GM18907 (cell line): ENCODE measurements at regions not wholly inside any gene's neighbourhood (a gene's known extent, or its start where the extent isn't known, plus 50 kb on each side); places are given as distances from the start of the nearest gene placed in this dataset.
"Not testable (repeated sequence)": the region's sequence is repeated elsewhere in the genome, so short reads cannot be mapped to it uniquely, and the experiment has no call there.

Experiments
- ATAC-seq: cut with Tn5 transposase; IDR thresholded peaks from one replicate; pipeline ENCODE4 v1.9.1; 2021; ENCODE audit warnings: mild to moderate bottlenecking, moderate library complexity; ENCODE audit not compliant: unreplicated experiment

DNA sequence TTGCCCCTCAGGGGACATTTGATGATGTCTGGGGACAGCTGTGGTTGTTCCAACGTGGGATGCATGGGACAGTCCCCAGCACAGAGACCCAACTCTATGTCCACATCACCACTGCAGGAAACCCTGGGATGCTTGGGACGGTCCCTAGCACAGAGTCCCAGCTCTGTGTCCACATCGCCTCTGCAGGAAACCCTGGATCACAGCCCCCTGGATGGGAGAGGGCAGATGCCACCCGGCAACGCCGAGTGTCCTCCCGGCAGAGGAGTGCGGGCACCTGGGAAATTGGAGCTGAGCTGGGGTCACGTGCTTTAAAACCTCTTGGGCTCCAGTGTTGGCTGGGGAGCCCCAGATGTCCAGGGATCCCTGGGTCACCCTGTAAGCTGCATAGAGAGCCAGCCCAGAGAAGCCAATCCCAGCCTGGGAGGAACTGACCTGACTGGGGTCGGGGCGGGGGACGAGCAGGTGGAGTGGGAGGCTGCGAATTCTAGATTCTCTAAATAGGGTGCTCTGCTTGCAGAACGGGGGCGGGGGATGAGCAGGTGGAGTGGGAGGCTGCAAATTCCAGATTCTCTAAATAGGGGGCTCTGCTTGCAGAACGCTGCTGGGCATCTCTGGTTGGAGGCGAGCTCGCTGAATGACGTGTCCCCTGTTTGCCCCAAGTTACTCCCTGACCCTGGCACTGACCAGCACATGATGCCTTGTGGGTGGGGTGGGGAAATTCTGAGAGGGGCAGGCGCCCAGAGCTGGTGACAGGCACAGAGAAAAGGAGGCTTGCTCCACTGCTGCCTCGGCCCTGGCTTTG lies 1197.8 kb downstream of the BRD1 start:
- no peak for ATAC-seq

DNA sequence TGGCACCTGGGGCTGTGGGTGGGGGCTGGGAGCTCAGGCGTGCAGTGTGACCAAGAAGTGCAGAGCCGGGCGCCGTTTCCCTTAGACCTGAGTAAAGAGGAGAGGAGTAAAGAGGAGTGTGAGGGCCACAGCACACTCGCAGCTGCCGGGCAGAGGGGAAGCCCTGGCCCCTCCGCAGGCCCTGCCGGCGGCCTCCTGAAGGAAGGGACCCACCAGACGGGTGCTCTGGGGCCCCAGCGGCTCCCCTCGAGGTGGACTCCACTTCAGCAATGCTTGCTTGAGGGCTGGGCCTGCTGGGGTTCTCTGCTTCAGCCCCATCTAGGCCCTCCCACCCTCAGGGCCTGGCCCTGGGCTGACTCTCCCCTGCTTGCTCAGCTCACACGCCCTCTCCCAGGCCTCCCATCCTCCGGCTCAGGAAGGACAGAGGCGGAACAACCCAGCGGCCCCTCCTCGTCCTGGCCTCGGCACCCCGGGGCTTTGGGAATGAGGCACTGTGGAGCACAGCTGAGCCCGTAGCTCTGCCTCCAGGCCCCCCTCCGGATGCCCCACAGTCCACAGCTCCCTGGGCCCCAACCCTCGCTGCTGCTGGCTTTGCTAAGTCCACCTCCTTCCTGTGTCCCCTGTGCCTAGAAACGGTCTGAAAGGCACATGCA lies 1198.7 kb downstream of the BRD1 start:
- no peak for ATAC-seq

GRCh38 chr22:48627966-48628365 lies 1199.7 kb downstream of the BRD1 start:
- ATAC-seq: no peak

DNA sequence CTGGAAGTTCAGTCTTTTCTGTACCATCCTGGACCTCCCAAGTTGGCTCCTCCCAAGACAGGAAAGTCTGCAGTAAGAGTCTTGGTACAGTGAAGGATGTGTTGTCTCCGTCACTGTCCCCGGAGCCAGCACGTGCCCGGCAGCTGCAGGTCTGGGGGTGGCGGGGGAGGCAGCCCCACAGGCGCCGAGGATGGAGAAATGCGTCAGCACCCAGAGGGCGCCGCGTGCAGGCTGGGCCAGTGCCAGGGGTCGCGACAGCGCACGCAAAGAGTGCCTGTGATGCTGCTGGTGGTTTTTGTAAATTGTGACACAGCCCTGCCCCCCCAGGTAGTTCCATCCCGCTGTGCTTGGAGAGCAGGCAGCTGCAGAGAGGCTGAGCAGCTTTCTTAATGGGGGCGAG lies 1200.5 kb downstream of the BRD1 start:
- no peak for ATAC-seq

DNA sequence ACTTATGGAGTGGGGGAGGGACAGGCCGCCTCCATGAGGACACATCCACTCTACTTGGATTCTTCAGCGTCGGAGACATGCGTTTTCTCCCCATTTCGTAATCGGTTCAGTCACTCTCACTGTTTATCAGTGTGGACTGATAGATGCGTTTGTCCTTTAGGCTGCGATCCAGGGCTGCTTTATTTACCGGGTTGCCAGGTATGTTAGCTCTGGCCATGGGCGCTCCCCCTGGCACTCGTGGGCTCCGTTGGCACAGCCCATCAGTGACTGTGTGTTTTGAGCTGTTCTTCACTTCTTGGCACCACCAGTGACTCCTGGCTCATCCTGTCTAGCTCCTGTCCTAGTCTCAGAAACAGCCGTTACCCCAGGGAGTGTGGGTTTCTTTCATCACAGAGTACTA lies 1203.3 kb downstream of the BRD1 start:
- ATAC-seq: no peak

DNA sequence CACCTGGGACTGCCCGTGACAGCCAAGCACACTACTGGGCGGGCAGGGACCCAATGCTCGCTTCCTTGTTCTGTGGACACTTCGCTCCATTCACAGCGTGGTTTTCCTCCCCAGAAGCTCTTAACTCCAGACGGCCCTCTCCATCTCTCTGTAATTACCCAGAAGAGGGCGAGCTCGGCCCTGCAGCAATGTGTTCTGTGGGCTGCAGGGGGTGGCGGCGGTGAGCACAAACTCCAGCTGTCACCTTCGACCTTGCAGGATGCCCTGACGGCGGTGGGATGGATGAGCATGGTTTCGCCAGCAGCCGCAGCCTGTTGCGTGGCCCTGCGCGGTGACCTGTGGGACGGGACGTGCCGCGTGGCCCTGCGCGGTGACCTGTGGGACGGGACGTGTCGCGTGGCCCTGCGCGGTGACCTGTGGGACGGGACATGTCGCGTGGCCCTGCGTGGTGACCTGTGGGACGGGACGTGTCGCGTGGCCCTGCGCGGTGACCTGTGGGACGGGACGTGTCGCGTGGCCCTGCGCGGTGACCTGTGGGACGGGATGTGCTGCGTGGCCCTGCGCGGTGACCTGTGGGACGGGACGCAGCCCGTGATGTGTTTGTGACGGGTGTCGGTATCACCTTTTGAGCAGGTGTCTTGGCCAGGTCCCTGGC lies 1204.7 kb downstream of the BRD1 start:
- no peak for ATAC-seq

- ATAC-seq: no peak
Observed at GRCh38 chr22:48621085-48621484, 1206.6 kb downstream of the BRD1 start.

- ATAC-seq: not testable (repeated sequence)
Observed at GRCh38 chr22:48620460-48620859, 1207.2 kb downstream of the BRD1 start.

- no peak for ATAC-seq
Observed at GRCh38 chr22:48619721-48620120, 1208.0 kb downstream of the BRD1 start.

GRCh38 chr22:48618326-48618725 lies 1209.3 kb downstream of the BRD1 start:
- ATAC-seq: no peak

DNA sequence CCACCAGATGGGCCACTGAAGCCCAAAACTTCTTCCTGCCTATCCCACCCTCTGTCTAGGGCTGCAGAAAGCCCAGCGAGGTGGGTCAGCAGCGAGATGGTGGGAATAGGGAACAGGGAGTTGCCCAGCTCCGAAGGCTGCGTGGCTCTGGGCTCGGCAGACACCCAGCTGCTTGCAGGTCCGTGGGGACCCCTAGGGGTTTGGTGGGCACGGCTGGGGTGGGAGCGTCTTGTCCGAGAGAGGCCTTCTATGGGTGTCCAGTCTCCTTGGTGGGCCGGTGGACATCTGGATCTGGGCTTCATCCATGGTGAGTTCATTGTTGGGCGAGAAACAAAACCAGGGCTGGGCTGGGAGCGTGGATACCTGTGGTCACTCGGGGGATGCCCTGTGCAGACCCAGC lies 1211.0 kb downstream of the BRD1 start:
- ATAC-seq: no peak

DNA sequence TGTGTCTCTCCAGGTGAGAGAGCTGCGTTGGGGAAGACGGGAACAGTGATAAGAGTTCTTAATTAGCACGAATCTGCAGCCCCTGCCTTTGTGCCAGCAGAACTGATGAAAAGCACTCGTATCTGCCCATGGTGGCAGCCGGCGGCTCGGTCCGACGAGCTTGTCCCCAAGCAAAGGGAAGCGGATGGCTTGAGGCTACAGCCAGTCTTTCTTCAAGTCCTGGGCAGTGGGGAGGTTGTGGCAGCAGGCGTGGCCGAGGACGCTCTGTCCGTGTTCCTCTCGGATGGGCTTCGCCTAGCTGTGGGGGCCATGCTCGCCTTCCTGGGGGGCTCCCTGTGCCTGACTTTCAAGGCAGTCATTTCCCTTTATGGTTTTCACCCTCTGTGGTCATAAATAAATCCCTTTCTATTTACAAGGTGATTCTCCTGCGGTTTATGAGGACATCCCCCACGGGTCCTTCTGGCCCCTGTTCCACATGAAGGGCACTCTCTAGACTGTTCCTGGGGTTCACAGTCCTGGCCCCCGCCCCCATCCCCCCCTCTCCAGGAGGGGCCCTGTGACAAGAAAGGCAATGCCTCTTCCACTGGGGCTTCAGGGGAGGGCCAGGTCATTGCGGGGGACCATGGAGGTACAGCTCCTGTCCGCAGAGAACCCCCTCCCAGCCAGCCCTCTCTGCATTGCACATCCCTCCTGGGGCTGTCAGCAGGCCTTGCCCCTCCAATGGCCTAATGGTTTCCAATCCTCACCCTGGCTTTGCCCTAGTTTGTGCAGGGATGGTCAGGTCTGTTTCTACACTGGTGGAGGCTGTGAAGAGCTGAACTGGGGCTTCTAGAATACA lies 1212.3 kb downstream of the BRD1 start:
- ATAC-seq: no peak

DNA sequence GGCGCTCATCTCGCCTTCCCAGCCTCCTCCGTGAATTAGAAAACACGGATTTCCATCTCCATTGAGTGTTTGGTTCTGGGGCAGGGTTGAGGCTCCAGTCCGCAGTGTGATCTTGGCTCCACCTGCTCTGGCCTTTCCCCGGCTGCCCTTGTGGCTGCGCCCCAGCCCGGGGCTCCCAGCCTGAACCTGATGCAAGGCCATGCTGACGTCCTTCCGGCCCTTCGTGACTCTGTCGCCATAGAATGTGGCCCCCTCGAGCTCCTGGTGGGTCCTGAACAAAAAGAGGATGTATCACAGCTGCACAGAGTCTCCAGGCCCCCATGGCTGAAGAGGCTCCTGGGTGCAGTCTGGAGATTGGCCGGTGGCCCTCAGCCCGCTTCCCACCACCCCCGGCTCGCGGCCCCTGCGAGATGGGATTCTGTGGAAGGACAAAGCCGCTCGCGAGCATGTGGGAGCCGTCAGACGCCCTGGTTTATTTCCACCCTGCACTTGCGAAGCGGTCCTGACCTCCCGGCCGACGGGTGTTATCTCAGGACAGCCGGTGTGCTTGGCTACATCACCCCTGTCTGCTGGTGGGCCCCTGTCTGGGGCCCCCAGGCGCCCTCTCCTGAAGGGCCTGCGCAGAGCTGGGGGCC lies 1214.0 kb downstream of the BRD1 start:
- ATAC-seq: no peak

- ATAC-seq: no peak
Observed at GRCh38 chr22:48612077-48612995, 1215.3 kb downstream of the BRD1 start.

DNA sequence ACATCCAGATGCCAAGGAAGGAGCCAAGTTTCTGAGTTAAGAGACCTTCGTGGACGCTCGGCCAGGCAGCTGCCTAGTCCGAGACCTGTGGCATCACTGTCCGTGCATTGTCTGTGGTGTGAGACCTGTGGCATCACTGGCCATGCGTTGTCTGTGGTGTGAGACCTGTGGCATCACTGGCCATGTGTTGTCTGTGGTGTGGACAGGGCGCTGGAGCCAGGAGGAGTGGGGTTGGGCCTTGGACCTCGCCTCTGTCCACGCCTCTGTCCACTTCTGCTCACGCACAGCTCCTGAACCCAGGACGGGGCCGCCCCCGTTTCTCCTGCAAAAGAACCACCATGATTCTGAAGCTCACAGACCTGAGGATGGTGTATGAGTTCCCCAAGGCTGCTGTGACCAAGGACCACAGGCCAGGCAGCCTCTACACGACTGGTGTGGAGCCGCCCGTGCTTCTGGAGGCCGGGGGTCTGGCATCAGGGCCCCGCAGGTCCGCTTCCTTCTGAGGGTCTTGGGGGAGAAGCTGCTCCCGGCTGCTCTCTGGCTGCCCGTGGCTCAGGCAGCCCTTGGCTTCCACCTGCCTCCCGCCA lies 1218.3 kb downstream of the BRD1 start:
- no peak for ATAC-seq

GRCh38 chr22:48607901-48608662 lies 1219.6 kb downstream of the BRD1 start:
- ATAC-seq: no peak

DNA sequence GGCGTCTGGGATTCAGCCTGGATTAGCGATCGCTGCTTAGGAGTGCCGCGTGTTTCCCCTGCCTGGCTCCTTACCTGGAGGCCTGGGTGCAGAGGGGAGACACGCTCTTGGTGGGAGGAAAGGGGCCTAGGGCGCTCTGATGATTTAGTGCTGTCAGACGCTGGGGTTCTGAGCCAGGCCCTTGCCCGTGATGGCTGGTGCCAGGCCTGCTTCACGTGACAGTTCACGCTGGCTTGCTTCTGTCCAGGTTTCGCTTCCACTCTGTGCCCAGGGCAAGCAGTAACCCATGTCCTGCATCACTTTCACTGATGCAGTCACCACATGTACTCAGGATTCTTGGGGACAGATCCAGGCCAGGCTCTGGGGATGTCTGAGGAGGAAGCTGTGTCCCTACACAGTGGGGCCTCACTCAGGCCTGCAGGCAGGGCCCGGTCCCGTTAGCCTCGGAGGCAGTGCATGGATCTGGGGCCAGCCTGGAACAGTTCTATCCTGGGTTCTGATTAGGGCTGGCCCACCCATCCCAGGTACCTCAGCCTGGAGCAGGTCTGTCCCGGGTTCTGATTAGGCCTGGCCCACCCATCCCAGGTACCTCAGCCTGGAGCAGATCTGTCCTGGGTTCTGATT lies 1220.9 kb downstream of the BRD1 start:
- ATAC-seq: no peak

GRCh38 chr22:48605856-48606481 lies 1221.7 kb downstream of the BRD1 start:
- no peak for ATAC-seq
